ENCODE measurements at regions not wholly inside any gene's neighbourhood (a gene's known extent, or its start where the extent isn't known, plus 50 kb on each side); places are given as distances from the start of the nearest gene placed in this dataset.

GRCh38 chr7:148950806-148951205 is 66.7 kb upstream of the EZH2 start:
- TF ChIP-seq GATA3 (IDR thresholded peaks at IDR 0.05; ENCODE audit: low read depth, low read length) (no peak), GATA2 (IDR thresholded peaks at IDR 0.05; ENCODE audit: low read depth, low read length) (no peak)

GRCh38 chr7:148944935-148945934 is 61.1 kb upstream of the EZH2 start:
- no peak for TF ChIP-seq GATA2 (IDR thresholded peaks at IDR 0.05; ENCODE audit: low read depth, low read length)

- TF ChIP-seq GATA3 (IDR thresholded peaks at IDR 0.05; ENCODE audit: low read depth, low read length) (no peak), GATA2 (IDR thresholded peaks at IDR 0.05; ENCODE audit: low read depth, low read length) (no peak)
These were observed 57.6 kb upstream of the EZH2 start for GRCh38 chr7:148941598-148942275.

GRCh38 chr7:148940702-148941597 is 56.9 kb upstream of the EZH2 start:
- peak; percentile 11; the same call in 1 of the 2 replicates for TF ChIP-seq GATA2 (IDR thresholded peaks at IDR 0.05; ENCODE audit: low read depth, low read length)
- no peak for TF ChIP-seq GATA3 (IDR thresholded peaks at IDR 0.05; ENCODE audit: low read depth, low read length)

- TF ChIP-seq GATA2 (IDR thresholded peaks at IDR 0.05; ENCODE audit: low read depth, low read length) = no peak
- no peak for TF ChIP-seq GATA3 (IDR thresholded peaks at IDR 0.05; ENCODE audit: low read depth, low read length)
These were observed 55.2 kb upstream of the EZH2 start for GRCh38 chr7:148939128-148939755.

GRCh38 chr7:148935451-148935850 is 51.4 kb upstream of the EZH2 start:
- TF ChIP-seq GATA2 (IDR thresholded peaks at IDR 0.05; ENCODE audit: low read depth, low read length) (no peak), GATA3 (IDR thresholded peaks at IDR 0.05; ENCODE audit: low read depth, low read length) (no peak)
